Hepatocyte (in vitro differentiated cells): ENCODE measurements at regions not wholly inside any gene's neighbourhood (a gene's known extent, or its start where the extent isn't known, plus 50 kb on each side); places are given as distances from the start of the nearest gene placed in this dataset.

ENCODE experiments used
- DNase-seq: peaks from one replicate; pipeline ENCODE4 v3.0.0-alpha.2; 2016; ENCODE audit warnings: low spot score
- H2AFZ ChIP-seq: fragments of 200-600 bp; sonication (generic); 2 replicates; pipeline ENCODE4 v1.6.0; 2016; ENCODE audit warnings: antibody characterized with exemption, mild to moderate bottlenecking
- H3K27ac ChIP-seq: fragments of 200-600 bp; sonication (generic); 2 replicates; pipeline ENCODE4 v1.5.1; 2016; ENCODE audit warnings: mild to moderate bottlenecking
- H3K27me3 ChIP-seq: fragments of 200-600 bp; sonication (generic); 2 replicates; pipeline ENCODE4 v1.6.1; 2016
- H3K36me3 ChIP-seq: fragments of 200-600 bp; sonication (generic); replicated peaks from 2 replicates; pipeline ENCODE4 v1.5.1; 2016; ENCODE audit warnings: low read depth; ENCODE audit not compliant: insufficient read depth
- H3K4me1 ChIP-seq: fragments of 200-600 bp; sonication (generic); 2 replicates; pipeline ENCODE4 v1.5.1; 2016; ENCODE audit warnings: mild to moderate bottlenecking, moderate library complexity; ENCODE audit not compliant: insufficient read depth
- H3K4me2 ChIP-seq: fragments of 200-600 bp; sonication (generic); 2 replicates; pipeline ENCODE4 v1.6.0; 2016
- H3K4me3 ChIP-seq: fragments of 200-600 bp; sonication (generic); 2 replicates; pipeline ENCODE4 v1.5.1; 2016; ENCODE audit warnings: mild to moderate bottlenecking
- H3K79me2 ChIP-seq: fragments of 200-600 bp; sonication (generic); 2 replicates; pipeline ENCODE4 v1.6.0; 2017; ENCODE audit warnings: mild to moderate bottlenecking
- H3K9me2 ChIP-seq: fragments of 200-600 bp; sonication (generic); replicated peaks from 2 replicates; pipeline ENCODE4 v1.6.0; 2017; ENCODE audit warnings: mild to moderate bottlenecking; ENCODE audit not compliant: insufficient read depth
- H3K9me3 ChIP-seq: fragments of 200-600 bp; sonication (generic); 2 replicates; pipeline ENCODE4 v1.5.1; 2016; ENCODE audit warnings: low read depth, mild to moderate bottlenecking
- H4K20me1 ChIP-seq: fragments of 200-600 bp; sonication (generic); 2 replicates; pipeline ENCODE4 v1.6.0; 2016; ENCODE audit warnings: mild to moderate bottlenecking; ENCODE audit not compliant: insufficient read depth, poor library complexity, severe bottlenecking
- CTCF ChIP-seq: fragments of 200-600 bp; sonication (generic); IDR thresholded peaks from 2 replicates; pipeline ENCODE4 v1.5.1; 2016; ENCODE audit warnings: antibody characterized with exemption, mild to moderate bottlenecking; ENCODE audit not compliant: poor library complexity
- EZH2 ChIP-seq: fragments of 200-600 bp; sonication (generic); IDR thresholded peaks from 2 replicates; pipeline ENCODE4 v1.6.1; 2016; ENCODE audit warnings: antibody characterized with exemption, mild to moderate bottlenecking, borderline replicate concordance
- EZH2phosphoT487 ChIP-seq: fragments of 200-600 bp; sonication (generic); IDR thresholded peaks from one replicate; pipeline ENCODE4 v1.6.1; 2018; ENCODE audit warnings: antibody characterized with exemption, mild to moderate bottlenecking, low read depth, moderate library complexity; ENCODE audit not compliant: unreplicated experiment, severe bottlenecking
- WGBS: methylation state at CpG from one replicate; pipeline ENCODE4 v1.1.6; 2016; ENCODE audit warnings: low lambda C conversion rate; ENCODE audit errors: missing lambda C conversion rate; 5-methylcytosine and 5-hydroxymethylcytosine counted together

- no peaks in the 10 kb centered on the region for H3K79me2 ChIP-seq
Observed at GRCh38 chr5:3114467-3114866, 363.0 kb upstream of the IRX2 start.

GRCh38 chr5:3110371-3110770, 358.9 kb upstream of the IRX2 start:
- Histone ChIP-seq H3K79me2 (no peaks in the 10 kb centered on the region), H3K4me2 (no peak overlapping the region), H2AFZ (no peak overlapping the region), H4K20me1 (no peaks in the 10 kb centered on the region), H3K9me2 (no peaks in the 10 kb centered on the region), H3K4me3 (no peak overlapping the region), H3K27ac (no peak overlapping the region), H3K9me3 (no peaks in the 10 kb centered on the region), H3K4me1 (no peaks in the 10 kb centered on the region), H3K27me3 (peaks cover under 1% of the 10 kb centered on the region), H3K36me3 (no peaks in the 10 kb centered on the region)
- TF ChIP-seq EZH2 (no peak), EZH2phosphoT487 (no peak), CTCF (no peak)
- no peak for DNase-seq
- 90% methylated on average over 9 of the region's 9 CpGs for WGBS

More at GRCh38 chr5:3114467-3114866, 363.0 kb upstream of the IRX2 start:
- 93% methylated on average over 14 of the region's 14 CpGs for WGBS
- H3K9me3 ChIP-seq = no peaks in the 10 kb centered on the region
- H4K20me1 ChIP-seq = no peaks in the 10 kb centered on the region
- no peak overlapping the region for H3K27ac ChIP-seq
- H3K27me3 ChIP-seq = peaks cover 37% of the 10 kb centered on the region
- no peak overlapping the region for H3K4me3 ChIP-seq
- H3K4me1 ChIP-seq = no peaks in the 10 kb centered on the region
- TF ChIP-seq CTCF (no peak), EZH2 (no peak), EZH2phosphoT487 (no peak)
- H3K9me2 ChIP-seq = no peaks in the 10 kb centered on the region
- H3K4me2 ChIP-seq = no peak overlapping the region
- H3K36me3 ChIP-seq = no peaks in the 10 kb centered on the region
- no peak overlapping the region for H2AFZ ChIP-seq
- DNase-seq = no peak

GRCh38 chr5:3107156-3107611, 355.7 kb upstream of the IRX2 start:
- WGBS = 64% methylated on average over 11 of the region's 12 CpGs
- Histone ChIP-seq H3K27ac (no peak overlapping the region), H3K36me3 (no peaks in the 10 kb centered on the region), H3K79me2 (no peaks in the 10 kb centered on the region), H3K9me2 (no peaks in the 10 kb centered on the region), H3K4me3 (no peak overlapping the region), H3K9me3 (no peaks in the 10 kb centered on the region), H2AFZ (no peak overlapping the region), H4K20me1 (no peaks in the 10 kb centered on the region), H3K27me3 (peaks cover 28% of the 10 kb centered on the region), H3K4me1 (peaks cover 15% of the 10 kb centered on the region), H3K4me2 (no peak overlapping the region)
- TF ChIP-seq EZH2phosphoT487 (no peak), CTCF (no peak), EZH2 (no peak)
- DNase-seq = no peak

- Histone ChIP-seq H3K9me2 (no peaks in the 10 kb centered on the region), H3K9me3 (no peaks in the 10 kb centered on the region), H3K27me3 (peaks cover 31% of the 10 kb centered on the region), H3K27ac (no peak overlapping the region), H3K4me2 (no peak overlapping the region), H3K79me2 (no peaks in the 10 kb centered on the region), H3K4me3 (no peak overlapping the region), H3K4me1 (peaks cover 15% of the 10 kb centered on the region), H2AFZ (no peak overlapping the region), H4K20me1 (no peaks in the 10 kb centered on the region), H3K36me3 (no peaks in the 10 kb centered on the region)
- 76% methylated on average over 9 of the region's 9 CpGs for WGBS
- TF ChIP-seq EZH2 (no peak), CTCF (no peak), EZH2phosphoT487 (no peak)
- no peak for DNase-seq
Observed at GRCh38 chr5:3105581-3105980, 354.1 kb upstream of the IRX2 start.
